ENCODE measurements at regions not wholly inside any gene's neighbourhood (a gene's known extent, or its start where the extent isn't known, plus 50 kb on each side); places are given as distances from the start of the nearest gene placed in this dataset.

DNA sequence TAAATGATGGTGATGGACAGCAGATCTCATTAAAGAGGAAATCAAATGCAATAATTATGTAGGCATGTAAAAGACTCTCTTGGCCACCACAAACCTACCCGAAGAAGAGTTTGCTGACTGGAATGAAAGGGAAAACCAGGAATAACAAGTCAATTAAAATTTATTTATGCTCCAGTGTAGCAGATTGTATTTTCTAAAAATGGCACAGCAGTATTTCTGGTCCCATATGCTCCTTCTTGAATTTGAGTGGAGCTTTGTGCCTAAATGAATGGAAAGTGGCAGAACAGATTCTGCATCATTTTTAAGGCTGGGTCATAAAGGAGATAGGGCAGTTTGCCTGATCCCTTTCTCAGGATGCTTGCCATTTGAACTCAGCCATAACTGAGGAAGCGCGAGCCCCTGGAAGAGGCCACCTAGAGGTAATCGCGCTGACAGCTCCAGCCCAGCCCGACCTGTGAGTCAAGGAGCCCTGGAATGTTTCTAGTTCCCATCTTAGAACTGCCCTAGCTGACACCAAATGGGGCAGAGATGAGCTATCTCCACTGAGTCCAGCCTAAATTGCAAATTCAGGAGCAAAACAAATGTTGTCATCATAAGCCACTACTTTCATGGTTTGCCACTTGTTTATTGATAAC is 229.2 kb upstream of the TMTC1 start:
- no peak for DNase-seq

DNA sequence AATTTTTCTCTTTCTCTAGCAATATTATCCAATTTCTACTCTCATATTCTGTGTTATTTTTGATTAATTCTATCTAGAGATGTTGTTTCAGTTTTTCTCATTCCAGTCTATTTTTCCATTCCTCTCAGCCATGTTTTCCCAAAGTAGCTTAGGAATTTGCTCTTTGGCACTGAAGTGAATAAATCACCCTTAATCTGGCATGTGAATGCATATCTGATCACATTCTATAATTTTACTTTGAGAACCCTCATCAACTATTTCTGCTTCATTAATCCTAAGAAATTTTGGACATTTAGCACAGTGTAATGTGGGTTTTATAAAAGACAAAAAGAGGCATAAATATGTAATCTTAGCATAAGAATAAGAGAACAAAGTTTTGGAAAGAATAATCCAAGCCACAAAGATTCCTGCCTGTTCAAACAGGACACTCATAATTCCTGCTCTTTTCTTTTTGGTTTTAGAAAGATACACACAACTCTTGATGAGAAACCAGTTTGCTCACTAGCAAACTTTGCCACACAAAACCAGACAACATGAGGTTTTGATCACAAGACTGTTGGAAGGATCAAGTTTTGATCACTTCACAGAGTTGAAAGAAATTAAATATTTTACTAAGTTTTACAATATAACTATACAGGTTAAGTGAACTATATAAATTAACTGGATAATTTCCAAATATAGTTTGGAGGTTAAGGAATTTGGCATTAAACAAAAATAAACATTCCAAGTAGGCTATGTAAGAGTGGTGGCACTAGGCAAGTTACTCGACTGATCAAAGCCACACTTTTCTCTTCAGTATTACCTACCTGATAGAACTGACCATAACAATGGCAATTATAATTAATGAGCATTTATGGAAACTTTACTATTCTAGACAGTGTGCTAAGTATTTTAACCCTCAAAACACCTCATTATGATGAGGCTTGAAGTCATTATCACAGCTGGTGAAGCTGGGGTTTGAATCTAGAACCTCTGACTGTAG is 226.6 kb upstream of the TMTC1 start:
- no peak for DNase-seq

DNA sequence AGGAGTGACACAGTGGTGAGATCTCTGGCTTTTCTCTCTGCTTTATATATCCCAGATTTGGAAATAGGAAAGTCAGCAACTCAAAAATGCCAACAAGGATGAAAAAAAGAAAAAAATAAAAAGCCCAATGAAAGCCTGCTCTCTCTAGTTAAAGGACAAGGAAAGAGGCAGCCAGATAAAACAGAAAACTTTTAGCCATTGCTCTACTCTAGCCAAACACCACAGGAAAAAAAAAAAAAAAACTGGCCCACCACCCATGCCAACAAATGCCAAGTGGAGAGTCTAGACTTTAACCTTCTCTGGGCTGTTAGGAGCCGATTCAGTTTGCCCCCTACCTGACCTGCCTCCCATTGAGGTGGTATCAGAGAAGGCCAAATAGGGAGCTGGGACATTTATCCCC is 222.3 kb upstream of the TMTC1 start:
- no peak for DNase-seq

DNA sequence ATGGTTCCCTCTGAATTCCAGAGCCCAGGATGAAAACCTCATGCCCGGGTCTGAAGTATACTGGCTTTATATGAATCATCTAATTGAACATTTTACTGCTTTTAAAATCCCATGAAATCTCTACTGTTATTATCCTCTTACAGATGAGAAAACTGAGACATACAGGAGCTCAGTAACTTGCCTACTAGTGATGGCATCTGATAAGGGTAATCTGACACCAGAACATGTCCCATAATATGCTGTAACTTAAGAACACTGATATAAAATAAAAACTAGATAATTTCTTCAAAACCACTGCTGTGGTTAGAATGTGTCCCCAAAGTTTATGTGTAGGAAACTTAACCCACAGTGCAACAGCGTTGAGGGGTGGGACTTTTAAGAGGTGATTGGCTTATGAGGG is 219.6 kb upstream of the TMTC1 start:
- no peak for DNase-seq

DNA sequence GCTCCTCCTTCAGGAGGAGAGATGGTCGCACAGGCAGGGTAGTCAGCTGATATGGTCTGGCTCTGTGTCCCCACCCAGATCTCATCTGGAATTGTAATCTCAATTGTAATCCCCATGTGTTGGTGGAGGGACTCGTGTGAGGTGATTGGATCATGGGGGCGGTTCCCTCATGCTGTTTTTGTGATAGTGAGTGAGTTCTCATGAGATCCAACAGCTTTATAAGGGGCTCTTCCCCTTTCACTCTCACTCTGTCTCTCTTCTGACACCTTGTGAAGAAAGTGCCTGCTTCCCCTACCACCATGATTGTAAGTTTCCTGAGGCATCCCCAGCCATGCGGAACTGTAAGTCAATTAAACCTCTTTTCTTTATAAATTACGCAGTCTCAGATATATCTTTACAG is 218.9 kb upstream of the TMTC1 start:
- no peak for DNase-seq

DNA sequence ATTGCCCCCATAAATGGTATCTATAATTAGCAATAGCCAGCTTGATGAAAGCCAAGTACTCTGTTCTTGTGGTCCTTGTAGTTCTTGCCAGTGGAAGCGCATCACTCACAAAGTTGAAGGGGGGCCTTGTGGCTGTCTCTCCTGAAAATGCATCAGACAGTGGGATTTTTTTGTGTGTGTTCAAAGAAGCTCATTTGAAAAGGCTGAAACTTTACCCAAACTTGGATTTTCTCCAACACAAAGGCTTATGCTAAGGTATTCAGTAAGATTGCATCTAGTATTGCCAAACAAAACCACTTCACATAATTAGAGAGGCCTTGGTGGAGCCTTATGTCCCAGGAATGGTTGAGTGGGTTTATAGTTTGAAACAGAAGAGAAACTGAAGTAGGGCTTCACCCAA is 216.7 kb upstream of the TMTC1 start:
- no peak for DNase-seq

DNA sequence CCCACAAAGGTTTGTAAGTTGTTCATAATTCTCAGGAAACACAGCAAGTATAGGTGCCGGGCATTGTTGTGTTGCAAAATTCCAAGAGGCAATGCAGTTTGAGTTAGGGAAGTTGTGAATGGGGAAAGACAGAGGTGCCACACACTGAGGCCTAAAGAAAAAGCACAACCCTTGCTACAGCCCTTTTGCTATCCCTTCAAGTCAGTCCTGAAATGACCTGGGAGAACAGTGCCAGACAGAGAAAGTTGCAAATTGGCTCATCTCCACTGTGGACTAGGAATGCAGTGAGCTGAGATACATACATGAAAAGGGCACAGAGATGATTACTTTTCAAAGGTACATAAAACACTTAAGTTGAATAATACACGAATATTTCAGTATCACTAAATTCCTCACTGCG is 213.3 kb upstream of the TMTC1 start:
- DNase-seq = no peak

DNA sequence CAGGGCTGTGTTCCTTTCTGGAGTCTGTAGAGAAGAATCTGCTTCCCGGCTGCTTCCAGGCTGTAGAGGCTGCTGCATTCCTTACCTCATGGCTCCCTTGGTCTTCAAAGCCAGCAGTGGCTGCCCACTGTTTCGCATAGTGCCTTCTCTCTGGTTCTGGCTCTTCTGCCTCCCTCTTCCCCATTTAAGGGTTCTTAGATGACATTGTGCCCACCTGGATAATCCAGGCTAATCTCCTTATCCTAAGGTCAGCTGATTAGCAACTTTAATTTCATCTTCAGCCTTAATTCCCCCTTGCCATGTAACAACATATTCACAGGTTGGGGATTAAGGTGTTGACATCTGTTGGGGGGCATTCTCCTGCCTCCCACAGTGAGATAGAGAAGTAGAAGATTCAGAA is 208.6 kb upstream of the TMTC1 start:
- DNase-seq = no peak

DNA sequence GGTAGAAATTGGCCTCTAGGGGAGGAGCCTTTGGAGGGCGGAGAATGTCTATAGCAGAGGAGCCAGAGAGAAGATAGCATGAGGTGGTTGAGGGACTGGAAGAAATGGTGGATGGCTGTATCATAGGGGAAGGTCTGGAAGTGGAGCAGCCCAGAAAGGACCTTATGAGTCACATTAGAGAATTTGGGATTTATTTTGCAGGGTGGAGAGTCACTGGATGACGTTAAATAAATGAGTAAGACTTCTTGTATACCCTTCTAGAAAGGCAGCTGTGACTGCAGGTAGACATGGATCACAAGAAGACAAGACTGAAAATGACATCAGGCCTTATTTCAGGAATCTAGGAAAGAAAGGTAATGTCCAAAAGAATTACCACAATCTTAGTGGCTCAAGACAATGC is 208.2 kb upstream of the TMTC1 start:
- DNase-seq = no peak

DNA sequence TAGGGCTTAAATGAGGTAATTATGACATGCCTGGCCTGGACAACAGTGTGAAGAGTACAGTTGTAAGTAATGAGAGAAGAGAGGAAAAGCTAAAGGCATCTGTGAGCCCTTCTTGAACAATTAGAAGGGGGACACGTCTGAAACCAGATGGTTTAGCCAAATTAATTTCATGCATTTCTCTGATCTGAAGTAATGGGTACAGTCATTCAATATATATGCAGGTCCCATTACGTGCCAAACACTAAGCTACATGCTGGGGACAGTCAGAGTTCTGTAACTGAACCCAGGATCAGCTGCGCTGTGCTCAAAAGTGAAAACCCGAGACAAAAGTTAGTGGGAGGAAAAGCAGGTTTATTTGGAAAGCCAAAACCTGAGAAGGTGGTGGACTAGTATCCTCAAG is 207.2 kb upstream of the TMTC1 start:
- DNase-seq = no peak

DNA sequence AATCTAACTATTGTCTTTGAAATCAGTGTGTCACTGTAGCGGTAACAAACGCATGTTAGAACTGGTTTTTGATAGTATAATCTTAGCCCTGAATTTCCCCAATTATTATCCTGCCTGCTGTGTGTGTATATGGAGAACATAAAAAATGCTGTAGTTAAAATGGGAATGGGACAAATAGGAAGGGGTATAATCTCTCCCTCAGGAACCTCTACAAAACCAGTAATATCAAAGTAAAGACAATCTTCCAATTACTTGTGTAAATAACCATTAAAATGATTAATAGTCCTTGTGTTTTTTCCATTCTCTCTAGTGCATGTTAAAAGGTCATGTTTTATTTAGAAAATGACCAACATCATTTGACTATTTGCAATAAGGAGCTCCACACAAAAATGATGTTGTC is 200.1 kb upstream of the TMTC1 start:
- no peak for DNase-seq

DNA sequence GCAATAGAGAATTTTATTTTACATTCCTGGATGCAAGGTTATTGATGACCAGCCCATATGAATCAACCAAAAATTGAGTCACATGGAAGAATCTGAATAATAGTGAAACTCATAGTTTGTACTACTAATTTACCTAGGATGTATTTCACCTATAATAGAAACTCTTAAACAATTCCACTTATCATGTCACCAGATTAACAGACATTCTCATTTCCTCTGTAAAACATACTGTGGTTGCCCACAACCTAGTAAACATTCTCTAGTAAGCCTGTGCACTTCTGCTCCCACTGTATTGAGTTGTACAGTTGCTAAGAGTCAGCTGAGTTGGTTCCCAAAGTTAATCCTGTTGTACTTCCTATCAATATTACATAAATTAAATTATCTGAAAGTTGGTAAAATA is 196.6 kb upstream of the TMTC1 start:
- no peak for DNase-seq

DNA sequence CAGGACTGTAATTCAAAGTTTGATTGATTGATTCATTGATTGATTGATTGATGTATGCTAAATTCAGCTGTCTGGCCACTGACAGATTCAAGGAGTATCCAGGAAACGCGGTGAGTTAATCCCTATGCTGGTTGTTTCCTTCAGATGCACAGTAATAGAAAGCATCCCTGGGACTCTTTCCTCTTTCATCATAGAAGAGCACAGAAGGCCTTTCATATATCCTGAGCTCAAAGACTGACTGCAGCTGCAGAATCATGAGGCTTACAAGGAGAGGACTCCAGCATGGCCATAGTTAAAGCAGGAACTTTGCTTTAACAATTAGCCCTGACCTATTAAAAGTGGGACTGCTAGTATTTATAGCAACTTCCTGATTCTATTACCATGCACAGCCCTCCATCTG is 187.7 kb upstream of the TMTC1 start:
- DNase-seq = no peak

DNA sequence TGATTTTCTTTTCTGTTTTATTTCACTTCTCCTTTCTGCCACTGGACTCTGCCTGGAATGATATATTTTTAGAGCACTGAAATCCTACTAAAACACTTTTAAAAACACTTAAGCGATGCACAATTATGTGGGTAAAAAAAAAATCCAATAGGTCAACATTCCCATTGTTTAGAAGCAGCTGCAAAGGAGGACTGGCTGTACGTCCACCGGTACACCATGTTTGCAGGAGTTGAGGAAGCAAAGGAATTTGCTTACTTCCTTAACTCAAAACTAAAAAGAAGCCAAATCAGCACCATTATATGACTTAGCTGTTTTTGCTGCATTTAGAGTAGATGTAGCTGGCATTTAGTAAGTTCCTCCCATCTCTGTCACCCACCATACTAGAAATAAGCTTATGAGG is 186.8 kb upstream of the TMTC1 start:
- DNase-seq = no peak

DNA sequence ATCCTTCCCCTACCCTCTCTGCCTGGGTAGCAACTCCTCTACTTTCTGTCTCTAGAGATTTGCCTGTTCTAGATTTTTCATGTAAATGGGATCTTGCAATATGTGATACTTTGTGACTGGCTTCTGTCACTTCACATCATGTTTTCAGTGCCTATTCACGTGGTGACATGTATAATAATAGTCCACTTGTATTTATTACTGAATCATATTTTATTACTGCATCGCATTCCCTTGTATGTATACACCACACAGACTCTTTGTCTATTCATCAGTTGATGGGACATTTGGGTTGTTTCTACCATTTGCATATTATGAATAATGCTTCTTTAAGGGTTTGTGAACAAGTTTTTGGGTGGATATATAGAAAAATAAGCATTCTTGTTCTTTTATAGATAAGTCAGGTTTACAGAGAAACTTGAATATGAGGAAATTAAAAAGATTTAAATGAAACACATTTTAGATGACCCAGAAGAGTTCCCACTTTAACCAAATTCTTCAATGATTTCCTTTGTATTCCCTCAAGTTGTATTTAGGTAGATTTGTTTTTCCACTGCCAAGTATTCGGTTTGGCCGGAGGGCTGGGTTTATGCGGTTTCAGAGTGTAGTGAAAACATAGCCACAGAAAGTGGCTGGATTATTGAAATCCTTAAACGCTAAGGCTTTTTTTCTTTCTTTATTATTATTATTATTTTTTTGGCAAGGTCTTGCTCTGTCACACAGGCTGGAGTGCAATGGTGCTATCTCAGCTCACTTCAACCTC is 178.7 kb upstream of the TMTC1 start:
- no peak for DNase-seq

DNA sequence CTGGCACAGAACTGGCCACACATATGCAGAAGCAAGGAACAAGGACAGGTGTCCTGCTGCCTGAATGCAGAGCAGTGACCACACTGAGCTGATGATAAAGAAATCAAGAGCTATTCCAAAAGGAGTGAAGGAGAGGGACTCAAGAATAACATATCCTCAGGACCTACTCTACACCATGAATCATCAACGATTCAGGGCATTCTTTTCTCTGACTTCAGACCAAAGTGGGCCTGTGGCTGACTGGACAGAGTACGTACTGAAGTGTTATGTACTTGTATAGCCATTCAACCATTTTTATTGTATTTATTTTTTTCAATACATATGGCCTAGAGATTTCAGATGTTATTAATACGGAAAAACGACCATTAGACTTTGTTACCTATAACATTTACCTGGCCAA is 177.5 kb upstream of the TMTC1 start:
- no peak for DNase-seq

DNA sequence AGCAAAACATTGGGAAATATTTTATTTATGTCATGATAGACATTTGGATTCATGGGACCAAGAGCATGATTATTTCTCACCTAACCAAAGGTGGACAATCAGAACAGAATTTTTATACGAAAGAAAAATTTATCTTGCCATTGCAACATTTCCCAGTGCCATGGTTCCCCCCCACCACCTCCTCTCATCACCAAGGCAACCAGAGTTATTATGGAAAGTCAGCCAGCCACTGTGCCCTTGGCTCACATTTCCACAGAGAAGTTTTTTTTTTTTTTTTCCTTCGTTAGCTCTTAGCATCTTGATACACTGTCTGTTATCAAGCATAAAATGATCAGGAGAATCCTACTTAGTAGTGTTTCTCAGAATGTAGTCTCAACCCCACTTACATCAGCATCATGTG is 176.4 kb upstream of the TMTC1 start:
- no peak for DNase-seq

DNA sequence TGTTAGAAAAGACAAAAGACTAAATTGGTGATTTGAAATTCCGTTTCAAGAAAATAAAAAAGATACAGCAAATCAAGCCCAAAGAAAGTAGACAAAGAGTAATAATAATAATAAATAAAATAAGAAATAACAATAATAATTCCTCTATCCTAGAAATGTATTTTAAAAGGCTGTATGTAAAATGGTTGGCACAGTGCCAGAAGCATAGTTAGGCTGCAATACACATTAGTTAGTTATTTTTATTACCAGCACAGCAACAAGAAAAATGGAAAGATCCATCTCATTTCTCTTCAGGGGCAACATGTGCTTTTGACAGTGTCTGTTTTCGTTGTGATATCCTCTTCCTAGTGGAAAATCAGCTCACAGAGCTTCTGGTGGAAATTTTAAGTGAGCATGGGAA is 174.1 kb upstream of the TMTC1 start:
- no peak for DNase-seq

DNA sequence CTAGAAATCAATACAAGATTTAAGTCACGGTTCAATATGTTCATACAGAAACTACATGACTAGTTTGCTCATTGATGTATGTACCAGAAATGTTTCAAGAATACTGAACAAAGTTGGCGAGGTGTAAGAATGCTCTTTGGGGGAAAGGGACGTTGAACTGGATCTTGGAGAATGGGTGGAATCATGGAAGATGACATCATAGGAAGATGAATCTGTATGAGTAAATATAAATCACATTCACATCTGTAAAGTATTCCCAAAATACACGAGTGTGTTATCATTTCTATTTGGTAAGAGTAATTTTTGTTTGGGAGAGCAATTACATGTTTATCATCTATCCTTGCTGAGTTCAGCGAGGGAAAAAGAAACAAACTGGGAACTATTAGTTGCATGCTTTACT is 162.2 kb upstream of the TMTC1 start:
- DNase-seq = no peak

DNA sequence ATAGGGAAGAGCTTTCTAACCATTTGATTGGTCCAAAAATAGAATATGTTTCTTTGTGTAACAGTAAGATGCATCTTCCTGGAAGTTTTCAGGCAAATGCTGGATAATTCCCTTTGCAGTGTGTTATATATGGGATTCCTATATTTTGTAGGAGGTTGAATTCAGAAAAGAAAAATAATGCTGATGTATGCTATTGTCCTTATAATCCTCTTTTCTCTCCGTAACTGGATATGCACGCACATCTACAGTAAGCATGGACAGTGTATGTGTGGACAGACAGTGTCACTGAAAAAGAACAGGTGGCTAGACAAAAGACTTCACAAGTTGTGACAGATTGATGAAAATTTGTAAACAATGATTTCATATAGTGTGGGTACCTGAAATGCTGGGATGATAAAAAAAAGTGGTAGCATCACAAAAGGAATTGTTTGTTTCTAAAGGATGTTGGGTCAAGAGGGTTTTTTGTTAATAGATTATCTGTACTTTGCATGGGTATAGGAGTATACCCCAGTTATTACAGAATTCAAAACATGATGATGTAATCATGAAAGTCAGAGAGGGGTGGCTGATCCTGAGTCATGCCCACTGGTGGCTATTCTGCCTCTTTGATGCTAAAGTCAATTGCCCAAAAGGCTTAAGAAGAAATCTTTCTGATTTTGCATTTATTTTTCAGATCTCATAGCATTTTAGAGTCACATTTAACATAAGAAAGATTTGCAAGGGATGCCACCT is 160.7 kb upstream of the TMTC1 start:
- DNase-seq = no peak

DNA sequence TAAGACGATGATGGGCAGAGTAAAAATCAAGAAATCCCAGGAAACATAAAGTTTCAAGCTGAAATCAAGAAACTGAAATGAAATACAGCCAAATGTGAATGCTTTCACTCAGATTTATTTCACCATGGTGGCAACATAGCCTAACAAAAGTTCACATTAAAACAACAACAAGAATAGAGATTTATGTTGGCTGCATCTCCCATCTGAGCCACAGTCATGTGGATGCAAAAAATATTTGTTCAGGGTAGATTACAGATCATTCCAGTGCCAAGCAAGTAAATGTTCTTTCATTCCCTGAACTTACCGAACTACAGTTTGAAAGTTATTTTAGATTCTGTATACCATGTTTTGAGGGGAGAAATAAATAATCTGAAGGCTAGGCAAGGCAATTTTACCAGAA is 159.9 kb upstream of the TMTC1 start:
- no peak for DNase-seq

DNA sequence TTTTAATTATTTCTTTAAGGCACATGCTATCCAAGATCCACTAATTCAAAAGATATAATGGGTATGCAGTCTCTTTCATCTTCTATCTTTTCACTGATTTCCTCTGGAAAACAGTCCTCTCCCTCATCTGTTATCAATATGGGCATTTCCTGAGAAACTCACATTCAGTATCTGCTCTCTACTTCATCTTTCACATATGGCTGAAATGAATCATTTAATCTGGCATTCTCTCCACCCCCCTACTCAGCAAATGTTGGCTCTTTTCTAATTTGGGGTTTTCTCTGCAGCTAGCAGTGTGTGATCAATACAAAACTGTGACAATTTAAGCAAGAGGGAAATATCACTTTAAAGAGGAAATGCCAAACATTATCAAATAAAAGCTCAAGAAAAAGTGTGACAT is 157.1 kb upstream of the TMTC1 start:
- no peak for DNase-seq

DNA sequence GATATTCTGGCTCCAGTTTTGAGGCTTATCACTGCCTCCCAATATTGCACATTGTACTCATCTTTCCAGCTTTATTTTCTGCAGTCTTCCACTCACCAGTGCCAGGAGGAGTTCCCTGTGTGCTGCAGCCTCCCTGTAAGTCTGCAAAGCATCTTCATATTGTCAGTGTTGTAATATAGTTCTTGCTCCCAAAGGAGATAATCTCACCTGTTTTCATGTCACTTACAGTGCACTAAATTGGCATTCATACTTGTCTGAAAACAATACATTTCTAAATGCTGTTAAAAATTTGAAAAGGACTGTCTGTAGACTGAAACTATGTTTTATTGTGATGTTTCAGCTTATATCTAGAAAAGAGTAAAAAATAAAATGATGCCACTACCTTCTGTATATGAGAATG is 146.8 kb upstream of the TMTC1 start:
- DNase-seq = no peak
